ENCODE measurements at regions not wholly inside any gene's neighbourhood (a gene's known extent, or its start where the extent isn't known, plus 50 kb on each side); places are given as distances from the start of the nearest gene placed in this dataset.
A peak's percentile ranks its signal among the peaks of the same experiment; 100 is the strongest.

DNA sequence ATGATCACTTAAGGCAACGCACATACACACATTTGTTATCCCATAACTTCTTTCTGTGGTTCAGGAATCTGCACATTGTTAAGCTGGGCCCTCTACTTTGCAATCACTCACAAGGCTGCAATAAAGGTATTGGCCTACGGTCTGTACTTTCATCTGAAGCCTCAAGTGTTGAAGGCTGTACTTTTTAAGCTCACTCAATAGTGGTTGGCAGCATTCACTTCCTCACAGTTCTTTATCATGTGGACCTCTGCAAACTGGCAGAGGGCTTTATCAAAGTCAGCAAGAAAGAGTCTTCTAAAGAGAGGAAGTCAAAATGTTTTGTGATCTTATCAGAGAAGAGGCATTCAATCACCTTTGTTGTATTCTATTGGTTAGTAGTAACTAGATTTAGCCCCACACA, 301.4 kb upstream of the EPHA5 start:
- Mint-ChIP-seq H3K27me3 (ENCODE audit: low read depth, unreplicated experiment) (no peaks in the 10 kb centered on the region), H3K4me3 (ENCODE audit: unreplicated experiment) (no peak overlapping the region), H3K36me3 (ENCODE audit: low read depth, unreplicated experiment) (no peaks in the 10 kb centered on the region), H3K4me1 (ENCODE audit: low read depth, unreplicated experiment) (no peaks in the 10 kb centered on the region), H3K27ac (ENCODE audit: unreplicated experiment) (no peak overlapping the region), H3K9me3 (ENCODE audit: unreplicated experiment) (peaks cover 4% of the 10 kb centered on the region)
- no peak overlapping the region for H3K4me2 ChIP-seq (ENCODE audit: low read length)
- H3K79me2 ChIP-seq (ENCODE audit: insufficient read depth, low read length), result no peaks in the 10 kb centered on the region
- no peak for DNase-seq (ENCODE audit: low read depth)
- H3K36me3 ChIP-seq (ENCODE audit: insufficient read depth, low read length), result no peaks in the 10 kb centered on the region
- H4K20me1 ChIP-seq (ENCODE audit: insufficient read depth, low read length), result no peaks in the 10 kb centered on the region
- no peaks in the 10 kb centered on the region for H3K4me1 ChIP-seq (ENCODE audit: insufficient read depth, low read length)
- no peak overlapping the region for H2AFZ ChIP-seq (ENCODE audit: low read depth, low read length)
- no peak overlapping the region for H3K4me3 ChIP-seq (ENCODE audit: insufficient read depth, low read depth, low read length)
- H3K9me3 ChIP-seq (ENCODE audit: insufficient read depth, low read depth, low read length), result peaks cover 4% of the 10 kb centered on the region
- no peak overlapping the region for H3K9ac ChIP-seq (ENCODE audit: low read length)
- no peak for FAIRE-seq
- no peak overlapping the region for H3K27ac ChIP-seq (ENCODE audit: low read depth, low read length)
- TF ChIP-seq CTCF (IDR thresholded peaks at IDR 0.05; ENCODE audit: insufficient read depth, low read depth, low read length), result no peak
- no peaks in the 10 kb centered on the region for H3K27me3 ChIP-seq (ENCODE audit: insufficient read depth, low read length)

DNA sequence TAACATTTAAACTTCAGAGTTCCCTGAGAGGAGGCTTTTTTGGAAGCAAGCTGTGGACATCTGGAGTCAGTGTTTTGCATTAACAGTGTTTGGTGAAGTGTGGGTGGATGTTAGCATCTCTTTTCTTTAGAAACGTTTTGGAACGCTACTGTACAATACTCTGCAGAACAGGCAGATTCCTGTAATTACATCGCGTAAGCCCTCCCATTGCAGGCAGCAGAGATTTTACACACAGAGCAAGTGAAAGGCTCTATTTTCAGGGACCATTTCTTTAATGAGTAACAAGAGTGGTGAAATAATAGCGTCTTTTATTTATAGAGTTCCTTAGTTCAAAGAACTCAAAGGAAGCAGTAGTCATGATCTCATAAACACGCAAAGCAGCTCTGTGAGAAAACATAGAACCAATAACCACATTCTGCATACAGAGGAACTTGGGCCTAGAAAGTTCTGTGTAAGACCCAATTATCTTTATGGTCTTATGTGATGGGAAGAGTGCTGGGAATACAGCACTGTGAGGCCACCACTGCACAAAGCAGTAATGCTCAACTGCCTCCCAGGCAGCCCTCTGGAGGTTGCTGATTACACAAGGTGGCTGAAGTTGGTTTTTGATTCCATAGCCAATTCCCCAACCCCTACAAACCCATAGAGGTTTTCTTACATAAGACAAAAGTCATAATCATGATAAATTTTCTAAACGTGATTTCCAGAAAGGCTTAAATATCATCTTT, 298.7 kb upstream of the EPHA5 start:
- no peaks in the 10 kb centered on the region for H3K4me1 Mint-ChIP-seq (ENCODE audit: low read depth, unreplicated experiment)
- Histone ChIP-seq H3K4me1 (ENCODE audit: insufficient read depth, low read length) (no peaks in the 10 kb centered on the region), H3K36me3 (ENCODE audit: insufficient read depth, low read length) (no peaks in the 10 kb centered on the region), H3K4me2 (ENCODE audit: low read length) (no peak overlapping the region), H3K27me3 (ENCODE audit: insufficient read depth, low read length) (no peaks in the 10 kb centered on the region), H3K9ac (ENCODE audit: low read length) (no peak overlapping the region), H3K9me3 (ENCODE audit: insufficient read depth, low read depth, low read length) (no peaks in the 10 kb centered on the region), H3K79me2 (ENCODE audit: insufficient read depth, low read length) (no peaks in the 10 kb centered on the region), H3K4me3 (ENCODE audit: insufficient read depth, low read depth, low read length) (no peak overlapping the region), H2AFZ (ENCODE audit: low read depth, low read length) (peak overlapping the region; percentile 47), H3K27ac (ENCODE audit: low read depth, low read length) (no peak overlapping the region), H4K20me1 (ENCODE audit: insufficient read depth, low read length) (no peaks in the 10 kb centered on the region)
- H3K27me3 Mint-ChIP-seq (ENCODE audit: low read depth, unreplicated experiment), result no peaks in the 10 kb centered on the region
- DNase-seq (ENCODE audit: low read depth), result peak; percentile 71
- H3K36me3 Mint-ChIP-seq (ENCODE audit: low read depth, unreplicated experiment), result no peaks in the 10 kb centered on the region
- no peak for FAIRE-seq
- no peaks in the 10 kb centered on the region for H3K9me3 Mint-ChIP-seq (ENCODE audit: unreplicated experiment)
- no peak overlapping the region for H3K4me3 Mint-ChIP-seq (ENCODE audit: unreplicated experiment)
- TF ChIP-seq CTCF (IDR thresholded peaks at IDR 0.05; ENCODE audit: insufficient read depth, low read depth, low read length) (no peak), EZH2 (IDR thresholded peaks at IDR 0.05; ENCODE audit: insufficient read depth, low read length) (no peak)
- no peak overlapping the region for H3K27ac Mint-ChIP-seq (ENCODE audit: unreplicated experiment)

DNA sequence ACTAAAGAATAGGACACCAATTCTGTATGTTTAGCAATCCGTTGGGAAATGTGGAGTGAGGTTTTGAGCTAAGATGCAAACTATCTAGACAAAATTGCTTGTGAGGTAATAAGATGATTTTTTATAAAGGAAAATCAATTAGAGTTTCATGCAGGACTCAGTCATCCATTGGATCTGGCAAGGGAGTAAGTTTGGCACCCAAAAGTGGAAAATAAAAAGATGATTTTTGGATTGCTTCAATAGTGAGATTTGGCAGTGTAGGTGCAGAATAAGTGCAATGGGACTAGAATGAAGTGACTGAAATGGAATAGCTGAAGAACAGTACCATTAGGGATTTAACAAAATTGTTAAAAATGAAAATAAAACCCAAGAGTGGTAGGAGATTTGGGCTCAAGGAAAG, 290.5 kb upstream of the EPHA5 start:
- TF ChIP-seq EZH2 (IDR thresholded peaks at IDR 0.05; ENCODE audit: insufficient read depth, low read length) (no peak), CTCF (IDR thresholded peaks at IDR 0.05; ENCODE audit: insufficient read depth, low read depth, low read length) (no peak)
- H3K4me3 Mint-ChIP-seq (ENCODE audit: unreplicated experiment), result no peak overlapping the region
- FAIRE-seq, result no peak

More for the DNA sequence above, 290.5 kb upstream of the EPHA5 start:
- Histone ChIP-seq H3K4me2 (ENCODE audit: low read length) (no peak overlapping the region), H3K27ac (ENCODE audit: low read depth, low read length) (no peak overlapping the region), H4K20me1 (ENCODE audit: insufficient read depth, low read length) (no peaks in the 10 kb centered on the region), H3K79me2 (ENCODE audit: insufficient read depth, low read length) (no peaks in the 10 kb centered on the region), H3K4me3 (ENCODE audit: insufficient read depth, low read depth, low read length) (no peak overlapping the region), H3K9ac (ENCODE audit: low read length) (no peak overlapping the region), H3K36me3 (ENCODE audit: insufficient read depth, low read length) (no peaks in the 10 kb centered on the region), H3K9me3 (ENCODE audit: insufficient read depth, low read depth, low read length) (no peaks in the 10 kb centered on the region), H3K4me1 (ENCODE audit: insufficient read depth, low read length) (no peaks in the 10 kb centered on the region), H2AFZ (ENCODE audit: low read depth, low read length) (no peak overlapping the region), H3K27me3 (ENCODE audit: insufficient read depth, low read length) (no peaks in the 10 kb centered on the region)
- no peak for DNase-seq (ENCODE audit: low read depth)
- Mint-ChIP-seq H3K9me3 (ENCODE audit: unreplicated experiment) (no peaks in the 10 kb centered on the region), H3K27ac (ENCODE audit: unreplicated experiment) (no peak overlapping the region), H3K36me3 (ENCODE audit: low read depth, unreplicated experiment) (no peaks in the 10 kb centered on the region), H3K4me1 (ENCODE audit: low read depth, unreplicated experiment) (no peaks in the 10 kb centered on the region), H3K27me3 (ENCODE audit: low read depth, unreplicated experiment) (no peaks in the 10 kb centered on the region)

Data from astrocyte (in vitro differentiated cells and primary cell).